ENCODE measurements at regions not wholly inside any gene's neighbourhood (a gene's known extent, or its start where the extent isn't known, plus 50 kb on each side); places are given as distances from the start of the nearest gene placed in this dataset.

- Histone ChIP-seq H3K27ac (no peak overlapping the region), H3K9me3 (no peaks in the 10 kb centered on the region), H3K4me3 (no peak overlapping the region), H3K4me1 (replicated peaks) (no peaks in the 10 kb centered on the region), H3K27me3 (replicated peaks; ENCODE audit: insufficient read depth) (peaks cover 3% of the 10 kb centered on the region), H3K36me3 (no peaks in the 10 kb centered on the region)
- intact Hi-C loops (cut with DNase I): no loop called here
- no peak for DNase-seq (ENCODE audit: low spot score)
- WGBS: 65% methylated on average over 2 of the region's 2 CpGs
- no peak for TF ChIP-seq CTCF (IDR thresholded peaks at IDR 0.05)
- no peak for TF ChIP-seq POLR2A (IDR thresholded peaks at IDR 0.05)
- TF ChIP-seq POLR2AphosphoS5 (IDR thresholded peaks at IDR 0.05): no peak
Measured at GRCh38 chr2:220574038-220574437, 946.6 kb downstream of the SLC4A3 start.

GRCh38 chr2:220575963-220576362 lies 948.5 kb downstream of the SLC4A3 start:
- Histone ChIP-seq H3K4me1 (replicated peaks) (no peaks in the 10 kb centered on the region), H3K4me3 (no peak overlapping the region), H3K27me3 (replicated peaks; ENCODE audit: insufficient read depth) (peaks cover 3% of the 10 kb centered on the region), H3K36me3 (no peaks in the 10 kb centered on the region), H3K9me3 (no peaks in the 10 kb centered on the region), H3K27ac (no peak overlapping the region)
- intact Hi-C loops (cut with DNase I): no loop called here
- 14% methylated on average over 1 of the region's 1 CpG for WGBS
- no peak for DNase-seq (ENCODE audit: low spot score)
- TF ChIP-seq POLR2A (IDR thresholded peaks at IDR 0.05): no peak
- TF ChIP-seq POLR2AphosphoS5 (IDR thresholded peaks at IDR 0.05): no peak
- no peak for TF ChIP-seq CTCF (IDR thresholded peaks at IDR 0.05)

- Histone ChIP-seq H3K9me3 (no peaks in the 10 kb centered on the region), H3K27ac (no peak overlapping the region), H3K4me1 (replicated peaks) (no peaks in the 10 kb centered on the region), H3K27me3 (replicated peaks; ENCODE audit: insufficient read depth) (peaks cover 3% of the 10 kb centered on the region), H3K36me3 (no peaks in the 10 kb centered on the region), H3K4me3 (no peak overlapping the region)
- TF ChIP-seq POLR2AphosphoS5 (IDR thresholded peaks at IDR 0.05) (no peak), CTCF (IDR thresholded peaks at IDR 0.05) (no peak)
- 50% methylated on average over 2 of the region's 2 CpGs for WGBS
- DNase-seq (ENCODE audit: low spot score): no peak
- intact Hi-C loops (cut with DNase I): no loop called here
Measured at GRCh38 chr2:220579452-220579851, 952.0 kb downstream of the SLC4A3 start.

GRCh38 chr2:220580113-220580512 lies 952.7 kb downstream of the SLC4A3 start:
- Histone ChIP-seq H3K36me3 (no peaks in the 10 kb centered on the region), H3K27ac (no peak overlapping the region), H3K9me3 (no peaks in the 10 kb centered on the region), H3K4me3 (no peak overlapping the region), H3K27me3 (replicated peaks; ENCODE audit: insufficient read depth) (peaks cover 3% of the 10 kb centered on the region), H3K4me1 (replicated peaks) (no peaks in the 10 kb centered on the region)
- intact Hi-C loops (cut with DNase I): no loop called here
- 58% methylated on average over 2 of the region's 2 CpGs for WGBS
- TF ChIP-seq POLR2AphosphoS5 (IDR thresholded peaks at IDR 0.05) (no peak), POLR2A (IDR thresholded peaks at IDR 0.05) (no peak), CTCF (IDR thresholded peaks at IDR 0.05) (no peak)
- DNase-seq (ENCODE audit: low spot score): no peak

GRCh38 chr2:220583725-220584124 lies 956.3 kb downstream of the SLC4A3 start:
- Histone ChIP-seq H3K4me1 (replicated peaks) (no peaks in the 10 kb centered on the region), H3K4me3 (no peak overlapping the region), H3K27me3 (replicated peaks; ENCODE audit: insufficient read depth) (no peaks in the 10 kb centered on the region), H3K36me3 (no peaks in the 10 kb centered on the region), H3K9me3 (no peaks in the 10 kb centered on the region), H3K27ac (no peak overlapping the region)
- TF ChIP-seq POLR2AphosphoS5 (IDR thresholded peaks at IDR 0.05) (no peak), POLR2A (IDR thresholded peaks at IDR 0.05) (no peak), CTCF (IDR thresholded peaks at IDR 0.05) (no peak)
- 69% methylated on average over 2 of the region's 2 CpGs for WGBS
- DNase-seq (ENCODE audit: low spot score): no peak
- intact Hi-C loops (cut with DNase I): no loop called here
